ENCODE measurements at regions not wholly inside any gene's neighbourhood (a gene's known extent, or its start where the extent isn't known, plus 50 kb on each side); places are given as distances from the start of the nearest gene placed in this dataset.
"Not testable (repeated sequence)": the region's sequence is repeated elsewhere in the genome, so short reads cannot be mapped to it uniquely, and the experiment has no call there.

- peaks cover 3% of the 10 kb centered on the region for H3K27me3 Mint-ChIP-seq (ENCODE audit: low read depth, poor library complexity)
- H3K4me1 Mint-ChIP-seq: no peaks in the 10 kb centered on the region
- peaks cover 9% of the 10 kb centered on the region for H3K36me3 Mint-ChIP-seq (ENCODE audit: low read depth)
These were observed 87.2 kb upstream of the NAV2 start for GRCh38 chr11:19625438-19625837.

DNA sequence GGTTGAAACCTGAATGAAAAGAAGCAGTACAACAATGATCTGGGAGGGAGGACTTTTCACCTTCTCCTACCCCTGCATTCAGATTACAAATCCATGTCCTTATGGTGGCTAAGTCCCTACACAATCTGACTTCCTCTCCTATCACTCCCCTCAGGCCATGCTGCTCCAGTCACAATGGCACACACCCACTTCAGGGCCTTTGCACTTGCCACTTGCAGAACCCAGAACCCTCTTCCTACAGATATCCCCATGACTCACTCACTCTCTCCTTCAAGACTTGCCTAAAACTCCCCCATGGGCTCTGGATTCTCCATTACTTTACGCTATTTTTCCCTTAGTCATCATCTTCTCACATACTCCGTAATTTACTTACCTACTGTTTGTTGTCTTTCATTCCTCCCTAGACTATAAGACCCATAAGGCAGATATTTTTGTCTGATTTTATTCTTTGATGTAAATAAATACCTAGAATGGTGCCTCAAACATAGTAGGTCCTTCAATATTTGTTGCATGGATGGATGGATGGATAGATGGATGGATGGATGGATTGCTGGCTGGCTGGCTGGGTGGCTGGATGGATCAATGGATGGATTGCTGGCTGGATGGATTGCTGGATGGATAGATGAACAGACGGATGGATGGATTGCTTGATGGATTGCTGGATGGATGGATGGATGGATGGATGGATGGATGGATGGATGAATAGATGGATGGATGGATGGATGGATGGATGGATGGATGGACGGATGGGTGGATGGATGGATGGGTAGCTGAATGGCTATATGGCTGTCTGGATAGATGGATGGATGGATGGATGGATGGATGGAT, 94.7 kb upstream of the NAV2 start:
- Mint-ChIP-seq H3K36me3 (ENCODE audit: low read depth) (no peaks in the 10 kb centered on the region), H3K9me3 (peaks cover 35% of the 10 kb centered on the region), H3K27me3 (ENCODE audit: low read depth, poor library complexity) (no peaks in the 10 kb centered on the region), H3K4me1 (peaks cover 10% of the 10 kb centered on the region), H3K27ac (no peak overlapping the region), H3K4me3 (no peak overlapping the region)
- DNase-seq: no peak
- no peak for TF ChIP-seq CTCF (IDR thresholded peaks at IDR 0.05)

More at GRCh38 chr11:19625438-19625837, 87.2 kb upstream of the NAV2 start:
- no peak for DNase-seq
- H3K27ac Mint-ChIP-seq: no peak overlapping the region
- peaks cover 44% of the 10 kb centered on the region for H3K9me3 Mint-ChIP-seq
- H3K4me3 Mint-ChIP-seq: no peak overlapping the region
- TF ChIP-seq CTCF (IDR thresholded peaks at IDR 0.05): no peak

- no peak for TF ChIP-seq CTCF (IDR thresholded peaks at IDR 0.05)
- H3K27ac Mint-ChIP-seq: no peak overlapping the region
- peaks cover 10% of the 10 kb centered on the region for H3K4me1 Mint-ChIP-seq
- no peak overlapping the region for H3K4me3 Mint-ChIP-seq
- peaks cover 49% of the 10 kb centered on the region for H3K9me3 Mint-ChIP-seq
- peaks cover under 1% of the 10 kb centered on the region for H3K27me3 Mint-ChIP-seq (ENCODE audit: low read depth, poor library complexity)
- DNase-seq: no peak
- H3K36me3 Mint-ChIP-seq (ENCODE audit: low read depth): no peaks in the 10 kb centered on the region
These were observed 97.1 kb upstream of the NAV2 start for GRCh38 chr11:19615341-19616183.

- no peak for TF ChIP-seq CTCF (IDR thresholded peaks at IDR 0.05)
- Mint-ChIP-seq H3K4me3 (no peak overlapping the region), H3K27ac (no peak overlapping the region), H3K36me3 (ENCODE audit: low read depth) (no peaks in the 10 kb centered on the region), H3K4me1 (peaks cover 10% of the 10 kb centered on the region), H3K9me3 (peaks cover 52% of the 10 kb centered on the region), H3K27me3 (ENCODE audit: low read depth, poor library complexity) (peaks cover 3% of the 10 kb centered on the region)
- no peak for DNase-seq
These were observed 98.2 kb upstream of the NAV2 start for GRCh38 chr11:19614370-19614940.

GRCh38 chr11:19612025-19612424, 100.6 kb upstream of the NAV2 start:
- not testable (repeated sequence) for H3K27me3 Mint-ChIP-seq (ENCODE audit: low read depth, poor library complexity)
- peaks cover 39% of the 10 kb centered on the region for H3K9me3 Mint-ChIP-seq

More at GRCh38 chr11:19612025-19612424, 100.6 kb upstream of the NAV2 start:
- H3K27ac Mint-ChIP-seq; H3K4me3 Mint-ChIP-seq; H3K36me3 Mint-ChIP-seq (ENCODE audit: low read depth); DNase-seq: not testable (repeated sequence)
- peaks cover 30% of the 10 kb centered on the region for H3K4me1 Mint-ChIP-seq

Data from nephron progenitor cell (in vitro differentiated cells).